ENCODE measurements at regions not wholly inside any gene's neighbourhood (a gene's known extent, or its start where the extent isn't known, plus 50 kb on each side); places are given as distances from the start of the nearest gene placed in this dataset.

GRCh38 chr13:33678084-33678483 lies 139.9 kb upstream of the RFC3 start:
- TF ChIP-seq ZBTB33 (IDR thresholded peaks at IDR 0.05) (no peak), RAD21 (IDR thresholded peaks at IDR 0.05) (no peak), CTCF (IDR thresholded peaks at IDR 0.05; ENCODE audit: low read depth, low read length, missing input control) (no peak), REST (IDR thresholded peaks at IDR 0.05) (no peak)
